HT1080 (cell line): ENCODE measurements at regions not wholly inside any gene's neighbourhood (a gene's known extent, or its start where the extent isn't known, plus 50 kb on each side); places are given as distances from the start of the nearest gene placed in this dataset.
"Not testable (repeated sequence)": the region's sequence is repeated elsewhere in the genome, so short reads cannot be mapped to it uniquely, and the experiment has no call there.

ENCODE experiments used
- DNase-seq: peaks from one replicate; pipeline ENCODE4 v3.0.0-alpha.2; 2015; ENCODE audit warnings: low read depth

- DNase-seq: no peak
Observed at GRCh38 chr7:14973712-14974428, 71.3 kb upstream of the DGKB start.

DNA sequence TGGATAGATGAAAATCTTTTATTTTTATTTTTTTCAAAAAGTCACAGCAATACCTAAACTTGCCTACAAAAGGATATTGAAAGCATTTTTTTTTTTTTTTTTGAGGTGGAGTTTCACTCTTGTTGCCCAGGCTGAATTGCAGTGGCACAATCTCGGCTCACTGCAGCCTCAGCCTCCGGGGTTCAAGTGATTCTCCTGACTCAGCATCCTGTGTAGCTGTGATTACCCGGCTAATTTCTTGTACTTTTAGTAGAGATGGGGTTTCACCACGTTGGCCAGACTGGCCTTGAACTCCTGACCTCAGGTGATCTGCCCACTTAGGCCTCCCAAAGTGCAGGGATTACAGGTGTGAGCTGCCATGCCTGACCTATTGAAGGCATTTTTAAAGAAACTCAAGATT is 69.1 kb upstream of the DGKB start:
- not testable (repeated sequence) for DNase-seq

GRCh38 chr7:14967376-14967775 is 64.8 kb upstream of the DGKB start:
- DNase-seq: not testable (repeated sequence)

- DNase-seq: no peak
Observed at GRCh38 chr7:14962778-14963177, 60.2 kb upstream of the DGKB start.

GRCh38 chr7:14960721-14961120 is 58.2 kb upstream of the DGKB start:
- no peak for DNase-seq

DNA sequence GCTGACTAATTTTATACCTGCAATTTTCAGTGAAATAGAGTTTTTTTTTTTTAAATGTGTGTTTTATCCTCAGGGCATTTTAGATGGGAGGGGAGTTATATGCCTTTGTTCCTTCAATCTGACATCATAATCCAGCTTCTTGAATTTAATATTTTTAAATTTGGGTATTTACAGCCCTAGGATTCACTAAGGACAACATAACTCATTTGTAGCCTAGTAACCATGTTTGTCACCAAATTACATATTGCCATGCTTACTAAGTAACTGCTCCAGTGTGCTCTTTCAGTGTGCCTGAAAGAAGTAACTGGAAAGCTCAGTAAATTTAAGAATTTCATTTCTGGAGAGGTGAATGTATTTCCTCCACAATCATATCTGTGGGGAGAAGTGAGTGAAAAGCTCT is 56.8 kb upstream of the DGKB start:
- no peak for DNase-seq

DNA sequence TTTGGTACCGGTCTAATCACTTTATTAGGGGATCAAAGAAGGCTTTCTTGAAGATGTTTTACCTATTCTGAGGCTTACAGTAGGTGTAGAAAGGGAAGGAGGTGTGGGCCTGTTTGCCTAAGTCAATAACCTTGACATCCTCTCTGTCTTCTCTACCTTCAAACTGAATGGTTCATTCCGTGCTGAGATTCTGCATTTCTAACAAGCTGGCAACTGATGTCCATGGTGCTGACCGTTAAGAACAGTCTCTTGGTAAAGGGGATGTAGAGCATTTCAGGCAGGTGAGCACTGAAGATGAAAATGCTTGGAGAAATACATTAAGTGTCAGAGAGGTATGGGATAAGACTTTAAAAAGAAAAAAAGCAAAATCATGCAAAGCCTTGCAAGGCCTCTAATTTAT is 51.5 kb upstream of the DGKB start:
- no peak for DNase-seq
